Common myeloid progenitor, CD34-positive (primary cell): ENCODE measurements at regions not wholly inside any gene's neighbourhood (a gene's known extent, or its start where the extent isn't known, plus 50 kb on each side); places are given as distances from the start of the nearest gene placed in this dataset.

Experiments
- CTCF ChIA-PET: fragments of 350-600 bp; sonication (Branson Sonifier 250); formaldehyde crosslinking; loops from one replicate; lab custom pipeline; 2021; ENCODE audit warnings: antibody characterized with exemption; lab: Charles Lee
- POLR2A ChIA-PET: fragments of 350-600 bp; sonication (Branson Sonifier 250); formaldehyde crosslinking; loops from one replicate; lab custom pipeline; 2021; ENCODE audit warnings: antibody characterized with exemption; lab: Charles Lee
- DNase-seq, 3 donors: peaks; one replicate each; pipeline versions ENCODE4 v3.0.0 to v3.0.0-alpha.2; 2013
- H3K27ac ChIP-seq, 2 experiments: 1 replicate in 1 of 2; 2 replicates in 1 of 2; pipeline ENCODE4 v1.7.0; 2013; ENCODE audit warnings: inconsistent platforms in 2 of 2, low read length in 2 of 2, mild to moderate bottlenecking in 2 of 2, low read depth in 1 of 2, moderate library complexity in 1 of 2; ENCODE audit not compliant: severe bottlenecking in 2 of 2, insufficient read depth in 1 of 2, poor library complexity in 1 of 2
- H3K27me3 ChIP-seq, 5 experiments: replicated peaks in 2 of 5; 1 replicate in 3 of 5; 2 replicates in 2 of 5; pipeline versions ENCODE4 v1.6.1 to v1.7.0; 2013; ENCODE audit warnings: low read length in 4 of 5, mild to moderate bottlenecking in 2 of 5, moderate library complexity in 2 of 5, inconsistent platforms in 1 of 5; ENCODE audit not compliant: insufficient read depth in 5 of 5, control insufficient read depth in 4 of 5
- H3K36me3 ChIP-seq, 4 experiments: 1 replicate in 2 of 4; 2 replicates in 2 of 4; pipeline versions ENCODE4 v1.6.1 to v1.7.0; 2013; ENCODE audit warnings: low read length in 3 of 4, control low read depth in 1 of 4, mild to moderate bottlenecking in 1 of 4; ENCODE audit not compliant: control insufficient read depth in 4 of 4, insufficient read depth in 4 of 4
- H3K4me1 ChIP-seq, 4 experiments: 1 replicate in 3 of 4; 2 replicates in 1 of 4; pipeline versions ENCODE4 v1.6.1 to v1.7.1; 2013; ENCODE audit warnings: low read length in 3 of 4, mild to moderate bottlenecking in 3 of 4, control low read depth in 1 of 4, inconsistent platforms in 1 of 4, moderate library complexity in 1 of 4; ENCODE audit not compliant: control insufficient read depth in 4 of 4, insufficient read depth in 4 of 4; ENCODE audit errors: control extremely low read depth in 1 of 4
- H3K4me3 ChIP-seq, 7 experiments: 1 replicate in 4 of 7; 2 replicates in 3 of 7; pipeline versions ENCODE4 v1.5.1 to v1.7.0; 2013; ENCODE audit warnings: mild to moderate bottlenecking in 7 of 7, low read length in 6 of 7, moderate library complexity in 6 of 7, inconsistent platforms in 2 of 7, low read depth in 2 of 7, control low read depth in 1 of 7; ENCODE audit not compliant: insufficient read depth in 4 of 7, control insufficient read depth in 1 of 7; ENCODE audit errors: extremely low read depth in 1 of 7
- H3K9me3 ChIP-seq, 5 experiments: 1 replicate in 4 of 5; 2 replicates in 1 of 5; pipeline versions ENCODE4 v1.6.1 to v1.7.1; 2013; ENCODE audit warnings: low read length in 4 of 5, mild to moderate bottlenecking in 2 of 5, inconsistent platforms in 1 of 5, low read depth in 1 of 5, moderate library complexity in 1 of 5; ENCODE audit not compliant: control insufficient read depth in 4 of 5, insufficient read depth in 2 of 5; ENCODE audit errors: control extremely low read depth in 1 of 5
- WGBS: methylation state at CpG from one replicate; pipeline ENCODE4 v1.1.5; 2013; ENCODE audit not compliant: insufficient coverage; 5-methylcytosine and 5-hydroxymethylcytosine counted together

GRCh38 chr2:217741381-217741955 lies 261.3 kb downstream of the TNS1 start:
- no peak for DNase-seq
- Histone ChIP-seq H3K4me3 (no peak overlapping the region), H3K36me3 (no peaks in the 10 kb centered on the region), H3K9me3 (peaks cover 0 to 3% (median 0%) of the 10 kb centered on the region in 5 experiments), H3K27me3 (peaks cover 0 to 9% (median 3%) of the 10 kb centered on the region in 5 experiments), H3K27ac (no peak overlapping the region), H3K4me1 (peaks cover 0 to 3% (median 0%) of the 10 kb centered on the region in 4 experiments)
- ChIA-PET CTCF (interaction anchor here (1.3 kb wide), 1 partner anchor 26 kb away, joined by 4 read pairs; no protein-coding TSS in a partner anchor), POLR2A (no interaction called here)
- 100% methylated on average over 5 of the region's 6 CpGs for WGBS

GRCh38 chr2:217740756-217741155 lies 262.0 kb downstream of the TNS1 start:
- no peak for DNase-seq
- POLR2A ChIA-PET = no interaction called here
- Histone ChIP-seq H3K4me3 (no peak overlapping the region), H3K9me3 (peaks cover 0 to 3% (median 0%) of the 10 kb centered on the region in 5 experiments), H3K27ac (no peak overlapping the region), H3K4me1 (peaks cover 0 to 3% (median 0%) of the 10 kb centered on the region in 4 experiments), H3K36me3 (no peaks in the 10 kb centered on the region), H3K27me3 (peaks cover 0 to 14% (median 5%) of the 10 kb centered on the region in 5 experiments)
- 92% methylated on average over 6 of the region's 6 CpGs for WGBS
- CTCF ChIA-PET = interaction anchor here (1.3 kb wide), 1 partner anchor 26 kb away, joined by 4 read pairs; no protein-coding TSS in a partner anchor

GRCh38 chr2:217740178-217740577 lies 262.6 kb downstream of the TNS1 start:
- H3K27me3 ChIP-seq = peaks cover 0 to 14% (median 5%) of the 10 kb centered on the region in 5 experiments
- ChIA-PET POLR2A (no interaction called here), CTCF (no interaction called here)
- H3K9me3 ChIP-seq = peaks cover 0 to 1% (median 0%) of the 10 kb centered on the region in 5 experiments
- DNase-seq = no peak
- H3K27ac ChIP-seq = no peak overlapping the region
- peaks cover 0 to 3% (median 0%) of the 10 kb centered on the region in 4 experiments for H3K4me1 ChIP-seq
- 94% methylated on average over 2 of the region's 4 CpGs for WGBS
- no peak overlapping the region for H3K4me3 ChIP-seq
- no peaks in the 10 kb centered on the region for H3K36me3 ChIP-seq

- 100% methylated on average over 1 of the region's 1 CpG for WGBS
- POLR2A ChIA-PET = no interaction called here
- no peak overlapping the region for H3K4me3 ChIP-seq
- peaks cover 0 to 14% (median 7%) of the 10 kb centered on the region in 5 experiments for H3K27me3 ChIP-seq
- DNase-seq = no peak
- no peaks in the 10 kb centered on the region for H3K36me3 ChIP-seq
- H3K4me1 ChIP-seq = peaks cover 0 to 3% (median 0%) of the 10 kb centered on the region in 4 experiments
- H3K27ac ChIP-seq = no peak overlapping the region
- H3K9me3 ChIP-seq = no peaks in the 10 kb centered on the region
- CTCF ChIA-PET = no interaction called here
Measured at GRCh38 chr2:217739741-217740140, 263.1 kb downstream of the TNS1 start.

- no peaks in the 10 kb centered on the region for H3K36me3 ChIP-seq
- POLR2A ChIA-PET = no interaction called here
- H3K27me3 ChIP-seq = peaks cover 0 to 25% (median 7%) of the 10 kb centered on the region in 5 experiments
- no peaks in the 10 kb centered on the region for H3K9me3 ChIP-seq
- CTCF ChIA-PET = no interaction called here
- 88% methylated on average over 3 of the region's 3 CpGs for WGBS
- H3K27ac ChIP-seq = no peak overlapping the region
- DNase-seq = no peak
- H3K4me3 ChIP-seq = no peak overlapping the region
- peaks cover 0 to 3% (median 0%) of the 10 kb centered on the region in 4 experiments for H3K4me1 ChIP-seq
Measured at GRCh38 chr2:217738061-217738460, 264.7 kb downstream of the TNS1 start.

- no peaks in the 10 kb centered on the region for H3K4me1 ChIP-seq
- ChIA-PET POLR2A (interaction anchor here (0.6 kb wide), 1 partner anchor 811 kb away, joined by 3 read pairs; no protein-coding TSS in a partner anchor), CTCF (interaction anchor here (0.6 kb wide), 1 partner anchor 1039 kb away, joined by 3 read pairs; no protein-coding TSS in a partner anchor)
- no peak for DNase-seq
- 79% methylated on average over 2 of the region's 3 CpGs for WGBS
- H3K4me3 ChIP-seq = no peak overlapping the region
- no peak overlapping the region for H3K27ac ChIP-seq
- H3K36me3 ChIP-seq = no peaks in the 10 kb centered on the region
- no peaks in the 10 kb centered on the region for H3K9me3 ChIP-seq
- H3K27me3 ChIP-seq = peaks cover 0 to 36% (median 7%) of the 10 kb centered on the region in 5 experiments
Measured at GRCh38 chr2:217736776-217737550, 265.8 kb downstream of the TNS1 start.

DNA sequence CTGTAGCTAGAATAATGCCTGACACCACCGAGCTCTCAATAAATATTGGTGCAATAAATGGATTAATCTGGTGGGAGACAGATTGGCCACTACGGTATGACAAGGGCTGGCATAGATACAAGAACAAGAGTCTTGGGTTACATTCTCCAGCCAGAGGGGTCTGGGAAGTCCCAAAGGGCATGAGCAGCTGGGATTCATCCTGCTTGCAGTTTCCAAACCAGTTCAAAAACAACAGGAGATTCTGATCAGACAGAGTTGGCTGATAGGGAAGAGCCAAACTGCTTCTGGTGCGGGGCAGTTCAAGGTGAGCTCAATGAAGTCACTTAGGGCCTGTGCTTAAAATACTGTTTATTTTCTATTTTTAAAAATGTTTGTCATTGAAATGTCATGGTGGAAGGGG lies 266.9 kb downstream of the TNS1 start:
- DNase-seq = no peak
- 100% methylated on average over 2 of the region's 3 CpGs for WGBS

More for the DNA sequence above, 266.9 kb downstream of the TNS1 start:
- no peaks in the 10 kb centered on the region for H3K36me3 ChIP-seq
- no peak overlapping the region for H3K27ac ChIP-seq
- no peaks in the 10 kb centered on the region for H3K9me3 ChIP-seq
- ChIA-PET CTCF (interaction anchor here (0.9 to 1.2 kb wide), 2 partner anchors 10 to 13 kb away, joined by 3 to 4 read pairs; no protein-coding TSS in a partner anchor), POLR2A (no interaction called here)
- no peak overlapping the region for H3K4me3 ChIP-seq
- no peaks in the 10 kb centered on the region for H3K4me1 ChIP-seq
- peaks cover 0 to 46% (median 7%) of the 10 kb centered on the region in 5 experiments for H3K27me3 ChIP-seq
